ENCODE measurements at regions not wholly inside any gene's neighbourhood (a gene's known extent, or its start where the extent isn't known, plus 50 kb on each side); places are given as distances from the start of the nearest gene placed in this dataset.
"Not testable (repeated sequence)": the region's sequence is repeated elsewhere in the genome, so short reads cannot be mapped to it uniquely, and the experiment has no call there.

DNA sequence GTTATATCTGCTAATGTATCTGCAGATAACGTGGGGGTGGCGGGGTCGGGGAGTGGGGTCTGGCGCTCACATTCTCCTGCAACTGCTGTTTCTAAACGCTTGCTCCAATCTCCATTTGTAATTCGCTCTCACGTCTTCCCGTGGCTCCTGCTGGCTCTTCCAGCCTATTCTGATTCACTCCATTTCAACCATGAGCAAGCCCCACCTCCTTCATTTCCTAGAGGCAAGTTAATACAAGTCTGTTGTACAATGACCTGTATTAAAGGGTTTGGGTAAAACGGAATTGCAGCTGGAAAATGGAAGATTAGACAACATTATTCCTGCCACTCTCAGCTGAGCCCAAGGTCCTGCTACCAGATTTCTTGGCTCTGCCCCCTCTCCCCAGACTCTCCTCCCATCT lies 132.3 kb downstream of the CSNK2A3 start:
- no peak for DNase-seq

DNA sequence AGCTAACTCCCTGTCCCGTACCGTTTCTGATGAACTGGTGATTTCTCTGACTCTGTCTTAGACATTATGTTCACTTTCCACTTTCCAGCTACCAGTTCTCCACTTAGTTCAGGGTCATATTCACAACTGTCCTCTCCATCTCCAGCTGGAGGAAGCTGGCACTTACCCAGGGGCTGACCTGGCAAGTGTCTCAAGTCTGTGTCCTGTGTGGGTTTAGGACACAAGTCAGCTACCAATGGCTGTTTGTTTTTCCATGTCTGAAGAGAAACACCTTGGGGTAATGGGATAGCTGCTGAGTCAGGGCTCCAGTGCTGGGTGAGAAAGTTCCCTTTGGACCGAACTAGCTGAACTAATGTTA lies 134.4 kb downstream of the CSNK2A3 start:
- DNase-seq, result no peak

DNA sequence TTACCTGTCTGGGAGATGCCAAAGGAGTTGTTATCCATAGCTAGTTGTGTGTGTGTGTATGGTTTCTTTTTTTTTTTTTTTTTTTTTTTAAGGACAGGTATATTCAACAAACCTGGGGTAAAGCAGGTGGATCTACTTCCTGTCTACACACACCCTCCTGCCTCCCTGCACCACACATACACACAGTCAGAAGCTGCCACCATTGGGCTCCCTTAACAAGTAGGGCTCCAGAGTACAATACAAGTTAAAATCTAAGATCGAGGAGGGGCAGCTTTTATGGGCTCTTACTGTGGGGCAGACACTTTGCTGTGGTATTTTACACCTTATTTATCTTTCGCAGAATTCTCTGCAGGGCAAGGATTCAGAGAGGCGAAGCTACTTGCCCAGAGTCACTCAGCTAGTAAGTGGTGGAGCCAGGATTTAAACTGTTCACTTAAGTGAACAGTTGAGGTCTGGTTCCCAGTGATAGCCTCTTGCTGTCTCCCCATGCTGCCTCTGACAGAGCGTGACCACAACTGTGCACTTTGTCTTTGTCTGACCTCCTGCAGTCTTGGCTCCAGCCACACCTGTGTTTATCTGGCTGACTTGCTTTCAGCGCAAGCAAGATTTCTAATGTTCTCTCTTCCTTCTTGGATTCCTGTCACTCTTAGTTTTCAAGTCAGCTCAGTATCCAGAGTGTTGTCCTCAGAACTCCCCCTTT lies 135.0 kb downstream of the CSNK2A3 start:
- no peak for DNase-seq

DNA sequence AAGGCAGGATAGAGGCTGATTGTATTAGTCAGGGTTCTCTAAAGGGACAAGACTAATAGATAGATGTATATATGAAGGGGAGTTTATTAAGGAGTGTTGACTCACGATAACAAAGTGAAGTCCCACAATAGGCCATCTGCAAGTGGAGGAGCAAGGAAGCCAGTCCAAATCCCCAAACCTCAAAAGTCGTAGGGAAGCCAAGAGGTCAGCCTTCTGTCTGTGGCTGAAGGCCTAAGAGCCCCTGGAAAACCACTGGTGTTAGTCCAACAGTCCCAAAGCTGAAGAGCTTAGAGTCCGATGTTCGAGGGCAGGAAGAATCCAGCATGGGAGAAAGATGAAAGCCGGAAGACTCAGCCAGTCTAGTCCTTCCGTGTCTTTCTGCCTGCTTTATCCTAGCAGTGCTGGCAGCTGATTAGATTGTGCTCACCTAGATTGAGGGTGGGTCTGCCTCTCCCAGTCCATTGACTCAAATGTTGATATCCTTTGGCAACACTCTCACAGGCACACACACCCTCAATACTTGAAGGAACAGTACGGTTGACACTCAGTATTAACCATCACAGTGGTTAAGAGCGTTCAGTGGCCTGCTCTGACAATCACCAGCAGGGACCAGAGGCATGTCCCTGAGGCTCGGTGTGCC lies 135.6 kb downstream of the CSNK2A3 start:
- DNase-seq, result no peak

DNA sequence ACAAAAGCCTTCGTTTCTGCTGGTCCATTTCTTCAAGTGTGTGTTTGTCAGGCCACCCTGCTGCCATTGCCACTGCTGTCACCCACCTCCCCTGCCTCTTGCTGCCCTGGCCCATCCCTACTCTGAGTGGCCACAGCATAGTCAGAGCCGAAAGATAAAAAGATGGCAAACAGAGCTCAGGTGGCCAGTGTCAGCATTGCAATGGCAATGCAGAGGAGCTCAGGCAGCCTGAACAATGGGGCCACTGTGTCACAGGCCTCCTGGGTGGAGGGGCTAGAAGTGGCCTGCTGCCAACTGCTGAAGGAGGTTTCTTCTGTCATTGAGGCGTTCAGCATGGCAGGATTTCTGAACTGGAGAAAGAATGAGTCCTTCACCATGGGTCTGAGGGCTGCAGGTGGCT lies 137.1 kb downstream of the CSNK2A3 start:
- DNase-seq, result no peak

DNA sequence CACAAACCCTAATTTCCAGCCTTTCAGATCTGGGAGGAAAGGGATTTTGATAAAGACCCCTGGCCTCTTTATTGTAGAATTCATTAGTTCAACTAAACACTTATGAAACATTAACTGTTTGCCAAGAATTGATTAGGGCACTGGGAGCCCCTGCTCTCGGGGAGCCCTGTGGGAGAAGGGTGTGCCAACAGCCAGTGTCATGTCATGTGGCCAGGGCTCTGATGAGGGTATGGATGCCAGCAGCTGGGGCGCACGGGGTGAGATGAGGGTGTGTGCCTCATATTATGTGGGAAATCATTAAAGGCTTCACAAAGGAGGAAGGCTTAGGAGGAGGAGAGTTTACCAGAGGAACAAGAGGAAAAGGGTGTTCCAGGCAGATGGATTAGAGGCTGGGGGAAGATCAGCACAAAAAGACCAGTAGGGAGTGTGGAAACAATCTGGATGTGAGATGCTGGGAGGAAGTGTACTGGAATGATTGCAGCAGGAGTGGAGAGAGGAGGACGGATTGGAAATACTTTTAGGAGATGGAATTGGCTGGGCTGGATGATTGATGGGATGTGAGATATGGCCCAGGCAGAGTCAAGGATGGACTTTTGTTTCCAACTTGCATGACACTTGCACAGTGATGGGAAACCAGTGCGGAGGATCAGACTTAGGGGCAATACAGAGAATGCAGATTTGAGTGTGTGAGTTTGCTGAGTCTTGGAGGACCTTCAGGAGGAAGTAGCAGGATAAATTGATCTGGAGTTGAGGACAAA lies 137.8 kb downstream of the CSNK2A3 start:
- no peak for DNase-seq

DNA sequence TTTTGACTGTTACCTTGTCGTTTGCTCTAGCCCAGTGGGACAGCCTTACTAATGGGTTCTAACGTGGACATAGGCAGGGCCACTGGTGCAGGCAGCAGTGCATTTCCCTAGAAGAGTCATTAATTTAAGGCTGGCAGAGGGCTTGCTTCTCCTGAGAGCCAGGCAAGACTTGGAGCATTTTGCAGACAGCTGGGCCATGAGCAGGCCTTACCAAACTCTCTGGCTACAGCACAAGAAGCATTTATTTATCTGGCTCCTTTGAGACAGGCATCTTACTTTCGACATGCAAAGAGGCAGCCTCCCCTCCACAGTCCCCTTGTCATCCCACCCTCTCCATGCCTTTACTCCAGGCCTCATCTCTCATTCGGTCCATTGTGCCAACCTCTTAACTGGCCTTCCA lies 139.9 kb downstream of the CSNK2A3 start:
- peak; percentile 74 for DNase-seq

DNA sequence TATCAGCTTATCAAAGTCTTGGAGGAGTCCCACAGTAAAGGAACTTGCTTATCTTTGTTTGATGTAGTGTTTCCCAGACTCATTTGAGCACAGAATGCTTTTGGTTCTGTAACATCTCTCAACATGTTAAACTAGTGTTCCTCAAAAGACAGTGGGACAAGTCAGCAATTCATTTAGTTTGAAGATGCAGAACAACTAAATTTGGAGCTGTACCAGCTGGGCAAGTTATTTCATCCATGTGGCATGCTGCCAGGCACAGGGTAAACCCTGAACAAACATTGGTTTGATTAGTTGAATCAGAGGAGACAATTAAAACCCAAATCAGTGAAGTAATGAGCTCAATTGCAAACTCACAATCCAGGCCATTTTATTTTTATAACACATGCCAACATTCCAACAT lies 141.2 kb downstream of the CSNK2A3 start:
- peak; percentile 80 for DNase-seq

DNA sequence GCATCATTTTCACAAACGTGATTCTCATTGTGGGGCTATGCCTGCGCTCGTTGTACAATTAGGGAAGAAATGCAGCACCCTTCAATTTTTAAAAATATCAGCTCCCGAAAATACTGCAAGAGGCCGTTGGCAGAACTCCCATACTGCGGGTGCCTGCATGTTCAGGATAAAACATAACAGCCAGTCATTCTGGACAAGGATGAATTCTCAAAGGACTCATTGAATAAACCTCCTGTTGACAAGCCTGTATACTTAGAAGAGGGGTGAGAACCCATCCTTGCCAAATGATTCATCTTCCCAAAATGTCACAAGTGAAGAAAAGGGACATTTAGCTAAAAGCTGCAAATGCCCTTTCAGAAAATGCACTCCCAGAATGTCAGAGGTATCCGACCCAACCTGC lies 141.9 kb downstream of the CSNK2A3 start:
- peak; percentile 87 for DNase-seq

DNA sequence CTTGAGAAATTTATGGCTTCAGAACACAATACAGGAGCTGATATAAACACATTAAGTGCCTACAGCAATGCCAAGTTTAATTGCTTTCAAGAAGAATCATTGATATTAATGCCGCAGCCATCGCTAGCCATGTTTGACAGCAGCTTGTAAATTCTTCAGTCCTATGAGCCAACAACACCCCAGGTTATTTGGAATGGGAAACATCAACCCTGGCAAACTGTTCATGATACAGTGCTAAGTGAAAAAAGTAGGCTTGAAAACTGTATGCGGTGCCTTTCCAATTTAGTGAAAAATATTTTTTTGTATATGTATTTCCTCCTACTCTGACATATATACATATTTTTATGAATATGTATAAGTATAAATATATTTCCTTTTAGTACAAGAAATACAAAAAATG lies 142.6 kb downstream of the CSNK2A3 start:
- DNase-seq, result peak; percentile 84

DNA sequence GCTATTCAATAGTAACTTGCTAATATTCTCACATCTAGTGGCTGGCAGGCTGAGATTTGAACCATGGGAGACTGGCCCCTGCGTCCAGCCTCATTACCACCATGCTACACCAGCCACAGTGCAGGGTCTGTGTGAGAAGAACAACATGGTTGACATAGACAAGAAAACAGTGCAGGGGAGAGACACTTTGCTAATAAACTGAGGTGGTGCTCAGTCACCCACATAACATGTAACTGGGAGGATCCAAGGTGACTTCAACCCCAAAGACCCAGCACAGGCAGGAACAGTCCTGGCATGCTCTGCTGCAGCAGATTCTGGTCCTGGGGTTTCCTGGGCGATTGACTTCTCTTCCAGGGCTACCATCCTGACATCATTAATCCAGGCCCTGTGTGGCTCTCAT lies 143.1 kb downstream of the CSNK2A3 start:
- DNase-seq, result no peak

DNA sequence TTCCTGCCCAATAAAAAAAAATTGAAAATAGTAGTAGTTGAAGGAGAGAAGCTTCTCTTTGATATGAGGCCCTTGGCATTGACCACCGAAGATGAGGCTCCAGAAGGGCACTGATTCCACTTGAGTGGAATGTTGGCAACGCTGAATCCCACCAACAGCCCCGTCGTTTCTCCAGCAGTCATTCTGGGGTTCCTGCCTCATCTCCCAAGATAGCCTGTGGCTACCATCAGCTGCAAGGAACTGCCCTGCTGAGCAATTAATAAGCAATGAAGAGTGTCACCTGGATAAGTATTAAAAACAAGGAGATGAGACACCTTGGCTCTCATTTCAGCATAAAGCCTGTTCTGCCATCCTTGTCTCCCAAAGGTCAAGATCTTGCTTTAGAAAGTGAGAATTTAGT lies 144.1 kb downstream of the CSNK2A3 start:
- DNase-seq, result no peak

DNA sequence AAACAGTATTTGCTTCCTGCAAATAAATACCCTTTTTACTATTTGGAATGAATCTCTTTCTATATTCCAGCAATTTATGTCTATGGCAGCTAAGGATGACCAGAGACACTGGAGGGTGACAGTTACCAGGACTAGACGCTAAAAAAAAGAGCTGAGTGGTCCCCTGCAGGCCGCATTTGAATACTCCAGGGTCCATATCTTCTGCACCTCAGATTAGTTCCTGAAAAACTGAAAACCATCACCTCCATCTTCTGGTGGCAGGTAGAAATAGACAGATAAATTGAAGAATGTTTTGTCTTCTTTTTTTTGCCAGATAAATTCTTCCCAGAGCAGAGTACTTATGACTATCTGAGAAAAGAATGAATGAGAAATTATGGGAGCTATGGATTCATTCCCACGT lies 145.6 kb downstream of the CSNK2A3 start:
- DNase-seq, result no peak

DNA sequence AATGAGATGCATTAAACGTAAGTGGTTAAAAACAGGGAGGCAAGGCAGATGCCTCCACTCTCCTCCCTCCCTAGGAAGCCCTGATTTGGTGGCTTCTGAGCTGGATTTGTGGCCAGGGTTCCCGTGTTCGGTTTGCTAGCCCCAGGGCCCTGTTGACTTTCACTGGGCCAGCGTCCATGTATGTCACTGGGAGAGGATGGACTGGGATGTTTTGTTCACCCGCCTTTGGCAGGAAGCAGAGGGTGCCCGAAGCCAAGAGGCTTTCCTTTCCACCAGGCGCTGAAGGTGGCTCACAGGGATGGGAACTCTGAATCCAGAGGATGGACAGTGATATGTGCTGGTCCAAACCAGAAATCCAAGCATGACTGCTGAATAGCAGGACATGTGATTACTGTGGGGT lies 146.6 kb downstream of the CSNK2A3 start:
- no peak for DNase-seq

DNA sequence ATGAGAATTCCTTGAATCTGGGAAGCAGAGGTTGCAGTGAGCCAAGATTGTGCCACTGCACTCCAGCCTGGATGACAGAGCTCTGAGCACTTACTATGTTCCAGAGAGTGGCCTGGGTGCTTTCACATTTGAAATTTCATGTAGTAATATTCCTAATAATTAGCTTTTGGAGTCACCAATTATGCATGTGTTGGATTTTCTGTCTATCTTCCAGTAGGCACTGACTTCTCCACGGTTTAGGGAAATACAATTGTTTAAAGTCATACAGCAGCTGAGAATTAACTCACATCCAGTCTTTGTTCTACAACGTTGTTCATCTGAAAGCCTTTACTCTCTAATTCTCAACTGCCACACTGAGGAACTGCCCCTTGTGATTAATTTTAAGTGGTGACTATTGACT lies 150.2 kb downstream of the CSNK2A3 start:
- DNase-seq, result no peak

DNA sequence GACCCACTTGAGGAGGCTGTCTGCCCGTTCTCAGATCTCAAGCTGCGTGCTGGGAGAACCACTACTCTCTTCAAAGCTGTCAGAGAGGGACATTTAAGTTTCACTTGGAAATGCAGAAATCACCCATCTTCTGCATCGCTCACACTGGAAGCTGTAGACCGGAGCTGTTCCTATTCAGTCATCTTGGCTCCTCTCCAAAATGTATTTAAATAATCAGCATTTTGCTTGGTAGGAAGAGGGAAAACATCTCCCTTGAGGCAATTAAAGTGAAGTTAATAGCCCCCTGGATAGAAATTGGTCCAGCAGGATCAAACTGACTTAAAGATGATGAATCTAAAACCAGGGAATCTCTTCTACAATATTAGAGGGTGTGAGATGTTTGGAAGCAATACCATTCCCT lies 151.7 kb downstream of the CSNK2A3 start:
- not testable (repeated sequence) for DNase-seq

DNA sequence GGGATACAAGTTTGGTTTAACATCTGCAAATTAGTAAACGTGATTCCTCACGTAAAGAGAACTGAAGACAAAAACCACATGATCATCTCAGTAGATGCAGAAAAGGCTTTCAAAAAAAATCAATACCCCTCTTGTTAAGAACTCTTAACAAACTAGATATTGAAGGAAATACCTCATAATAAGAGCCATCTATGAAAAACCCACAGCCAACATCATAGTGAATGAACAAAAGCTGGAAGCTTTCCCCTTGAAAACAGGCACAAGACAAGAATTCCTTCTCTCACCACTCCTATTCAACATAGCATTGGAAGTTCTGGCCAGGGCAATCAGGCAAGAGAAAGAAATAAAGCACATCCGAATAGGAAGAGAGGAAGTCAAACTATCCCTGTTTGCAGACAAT lies 160.5 kb downstream of the CSNK2A3 start:
- no peak for DNase-seq

DNA sequence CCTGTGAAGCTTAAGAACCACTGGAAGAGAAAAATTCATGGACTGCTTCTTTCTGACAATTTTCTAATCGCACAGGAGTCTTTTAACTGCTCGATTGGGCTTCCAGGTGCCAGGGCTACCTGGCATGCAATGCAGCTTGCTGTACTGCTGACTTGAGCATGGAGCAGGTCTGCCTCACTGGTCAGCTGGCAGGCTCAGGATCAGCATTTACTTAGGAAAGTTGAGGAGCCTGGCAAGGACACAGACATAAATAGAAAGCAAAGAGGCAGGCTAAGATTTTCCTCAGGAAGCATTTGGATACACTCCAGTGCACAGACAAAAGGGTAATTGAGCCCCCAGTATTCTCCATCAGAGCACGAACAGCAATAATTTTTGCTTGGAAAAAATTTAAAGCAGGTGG lies 163.5 kb downstream of the CSNK2A3 start:
- DNase-seq, result no peak

DNA sequence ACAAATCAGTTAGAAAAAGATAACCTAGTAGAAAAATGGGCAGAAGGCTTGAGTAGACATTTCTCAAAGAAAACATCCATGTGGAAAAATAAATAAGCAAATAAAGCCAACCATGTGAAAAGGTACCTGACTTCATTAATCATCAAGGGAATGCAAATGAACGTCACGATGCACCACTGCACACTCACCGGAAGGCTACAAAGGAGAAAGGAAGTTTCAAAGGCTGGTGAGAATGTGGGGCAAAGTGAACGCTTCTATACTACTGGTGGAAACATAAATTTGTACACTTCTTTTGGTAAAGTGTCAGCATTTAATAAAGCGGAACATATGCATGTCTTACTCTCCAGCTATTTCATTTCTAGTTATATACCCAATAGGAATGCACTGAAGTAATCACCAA lies 166.8 kb downstream of the CSNK2A3 start:
- DNase-seq, result no peak

DNA sequence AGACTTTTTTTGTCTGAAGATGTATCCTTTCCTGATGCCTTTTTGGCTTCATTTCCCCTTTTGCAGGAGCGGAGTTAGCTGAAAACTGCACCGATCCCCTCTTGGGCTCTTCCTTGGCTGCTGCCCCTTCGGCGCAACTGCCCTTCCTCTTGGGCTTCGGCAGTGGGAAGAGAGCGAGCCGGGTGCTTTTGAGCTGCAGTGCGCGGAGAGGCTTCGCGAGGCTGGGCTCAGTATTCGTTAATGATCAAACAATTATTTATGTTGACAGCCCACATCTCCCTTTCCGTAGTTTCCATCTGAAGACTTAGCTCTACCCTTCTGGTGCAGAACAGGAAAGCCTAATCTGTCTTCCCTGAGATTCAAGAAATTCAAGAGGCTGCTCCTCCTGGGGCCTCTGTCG lies 170.8 kb downstream of the CSNK2A3 start:
- no peak for DNase-seq

DNA sequence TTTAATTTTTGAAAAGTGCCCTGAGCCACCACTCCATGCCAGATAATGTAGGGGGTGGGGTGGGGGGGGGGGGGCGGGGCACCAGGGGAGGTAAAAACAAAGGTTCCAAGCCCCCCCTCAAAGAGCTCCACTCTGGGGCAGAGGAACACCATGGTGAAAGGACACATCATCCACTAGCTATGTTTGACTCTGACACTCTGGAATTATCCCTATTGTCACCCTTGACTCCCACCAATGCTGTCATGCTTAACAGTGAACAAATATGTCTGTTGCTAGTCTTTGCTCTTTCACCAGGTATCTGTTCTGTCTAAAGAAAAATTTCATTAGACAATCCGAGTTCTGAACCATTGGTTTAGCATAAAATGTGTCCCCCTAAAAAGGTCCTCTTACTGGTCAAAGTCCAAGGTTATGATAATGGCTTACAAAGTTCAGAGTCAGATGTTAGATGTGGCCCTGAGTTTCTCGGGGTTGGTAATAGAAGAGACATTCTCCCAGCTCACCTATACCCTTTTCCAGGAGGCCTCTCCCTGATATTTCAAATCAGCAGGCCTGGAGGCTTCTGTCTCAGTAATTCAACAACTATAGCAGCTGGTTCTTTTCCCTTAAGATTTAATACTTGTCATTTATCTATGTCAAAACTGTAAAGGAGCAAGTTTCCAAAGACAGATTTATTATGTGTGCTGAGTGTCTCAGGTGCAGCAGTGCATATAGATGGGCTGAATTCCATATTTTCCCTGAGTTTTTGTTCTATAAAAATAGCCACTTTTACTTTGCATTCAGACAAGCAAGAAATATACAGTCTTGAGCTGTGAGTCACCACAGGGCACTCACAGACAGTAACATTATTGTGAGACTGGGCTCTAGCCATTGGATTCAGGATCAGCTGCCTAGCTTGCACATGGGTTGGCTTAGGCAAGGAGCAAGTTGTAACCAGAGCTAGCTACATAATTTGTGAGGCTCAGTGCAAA lies 174.1 kb downstream of the CSNK2A3 start:
- peak; percentile 76 for DNase-seq

DNA sequence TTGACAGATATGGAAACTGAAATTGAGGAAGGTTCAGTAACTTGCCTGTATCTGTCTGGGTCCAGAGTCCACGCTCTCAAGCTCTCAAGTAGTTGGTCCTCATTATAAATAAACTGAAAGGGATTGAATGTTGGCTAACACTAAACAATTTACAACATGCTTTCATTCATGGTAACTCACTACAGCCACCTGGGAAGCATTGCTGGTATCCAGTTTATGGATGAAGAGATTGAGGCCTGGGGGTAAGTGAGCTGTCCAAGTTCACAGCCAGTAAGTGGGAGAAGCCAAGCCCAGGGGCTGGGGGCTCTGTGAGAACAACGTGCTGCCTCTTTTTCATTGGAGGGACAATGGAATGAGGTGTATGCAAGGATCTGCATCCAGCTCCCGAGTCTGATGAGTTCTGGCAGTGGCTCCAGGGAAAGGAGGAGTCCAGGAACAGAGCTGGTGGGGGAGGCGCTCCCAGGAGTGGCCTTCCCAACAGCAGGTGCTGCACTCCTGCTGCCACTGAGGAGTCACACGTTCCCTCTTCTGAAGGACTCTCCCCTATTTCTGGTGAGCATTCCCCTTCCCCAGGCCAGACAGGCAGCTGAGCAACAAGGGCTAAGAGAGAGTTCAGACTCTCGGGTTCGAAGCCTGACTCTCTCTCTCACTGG lies 175.8 kb downstream of the CSNK2A3 start:
- DNase-seq, result no peak
